CMK (cell line): ENCODE measurements at regions not wholly inside any gene's neighbourhood (a gene's known extent, or its start where the extent isn't known, plus 50 kb on each side); places are given as distances from the start of the nearest gene placed in this dataset.
"Not testable (repeated sequence)": the region's sequence is repeated elsewhere in the genome, so short reads cannot be mapped to it uniquely, and the experiment has no call there.

Experiments
- DNase-seq: peaks from one replicate; pipeline ENCODE4 v3.0.0-alpha.2; 2010; ENCODE audit warnings: low read depth

DNA sequence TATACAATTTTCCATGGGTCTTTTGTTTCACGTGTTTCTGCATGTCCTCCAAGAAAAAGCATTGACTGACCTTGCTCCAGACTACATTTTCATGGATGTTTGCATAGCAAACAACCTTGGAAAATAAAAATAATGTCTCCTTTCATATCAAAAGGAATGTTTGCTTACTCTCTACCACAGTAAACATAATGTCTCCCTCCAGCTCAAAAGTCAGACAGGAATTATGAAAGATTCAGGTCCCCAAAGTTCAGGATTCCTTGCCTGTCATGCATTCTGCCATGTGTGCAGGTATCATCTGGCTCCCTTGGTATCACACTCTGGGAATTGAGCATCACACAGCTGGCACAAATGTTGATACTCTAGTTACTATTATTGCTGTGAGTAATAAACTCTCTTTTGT, 103.1 kb upstream of the ZC3H15 start:
- DNase-seq = no peak

DNA sequence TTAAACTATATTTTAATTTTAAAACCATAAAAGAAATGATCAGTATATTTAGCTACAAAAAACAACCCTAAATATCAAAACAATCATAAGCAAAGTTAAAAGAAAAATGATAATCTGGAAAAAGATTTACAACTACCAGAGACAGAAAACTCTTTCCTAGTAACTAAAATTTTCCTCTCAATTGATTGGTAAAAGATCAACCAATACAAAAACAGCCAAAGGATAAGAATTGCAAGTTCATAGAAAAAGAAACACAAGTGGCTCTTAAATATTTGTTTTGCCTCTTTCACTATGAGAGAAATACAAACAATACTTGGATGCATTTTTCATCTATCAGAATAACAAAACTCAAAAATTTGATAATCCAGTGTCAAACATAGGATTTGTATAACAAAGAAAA, 101.8 kb upstream of the ZC3H15 start:
- no peak for DNase-seq

DNA sequence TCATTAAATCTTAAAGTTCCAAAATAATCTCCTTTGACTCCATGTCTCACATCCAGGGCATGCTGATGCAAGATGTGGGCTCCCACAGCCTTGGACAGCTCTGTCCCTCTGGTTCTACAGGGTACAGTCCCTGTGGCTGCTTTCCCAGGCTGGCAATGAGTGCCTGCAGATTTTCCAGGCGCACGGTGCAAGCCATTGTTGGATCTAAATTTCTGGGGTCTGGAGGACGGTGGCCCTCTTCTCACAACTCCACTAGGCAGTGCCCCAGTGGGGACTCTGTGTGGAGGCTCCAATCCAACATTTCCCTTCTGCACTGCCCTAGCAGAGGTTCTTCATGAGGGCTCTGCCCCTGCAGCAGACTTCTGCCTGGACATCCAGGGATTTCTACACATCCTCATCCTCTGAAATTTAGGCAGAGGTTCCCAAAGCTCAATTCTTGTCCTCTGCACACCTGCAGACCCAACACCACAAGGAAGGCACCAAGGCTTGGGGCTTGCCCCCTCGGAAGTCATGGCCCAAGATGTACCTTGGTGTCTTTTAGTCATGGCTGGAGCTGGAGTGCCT, 100.3 kb upstream of the ZC3H15 start:
- DNase-seq = not testable (repeated sequence)

DNA sequence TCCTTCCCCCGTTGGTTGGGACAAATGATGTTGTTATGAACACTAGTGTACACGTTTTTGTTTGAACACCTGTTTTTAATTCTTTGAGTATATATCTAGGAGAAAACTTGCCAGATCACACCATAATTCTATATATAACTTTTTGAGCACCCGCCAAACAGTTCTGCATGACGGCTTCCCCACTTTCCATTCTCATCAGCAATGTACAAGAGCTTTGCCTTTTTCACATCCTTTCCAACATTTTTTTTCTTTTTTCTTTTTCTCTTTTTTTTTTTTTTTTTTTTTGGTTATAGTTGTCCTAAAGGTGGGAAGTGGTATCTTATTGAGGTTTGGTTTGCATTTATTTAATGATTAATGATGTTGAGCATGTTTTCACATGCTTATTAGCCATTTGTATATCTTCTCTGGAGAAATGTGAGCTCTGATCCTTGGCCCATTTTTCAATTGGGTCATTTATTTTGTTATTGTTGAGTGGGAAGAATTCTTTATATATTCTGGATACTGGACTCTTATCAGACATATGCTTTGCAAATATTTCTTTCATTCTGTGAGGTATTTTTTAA, 86.9 kb upstream of the ZC3H15 start:
- no peak for DNase-seq

DNA sequence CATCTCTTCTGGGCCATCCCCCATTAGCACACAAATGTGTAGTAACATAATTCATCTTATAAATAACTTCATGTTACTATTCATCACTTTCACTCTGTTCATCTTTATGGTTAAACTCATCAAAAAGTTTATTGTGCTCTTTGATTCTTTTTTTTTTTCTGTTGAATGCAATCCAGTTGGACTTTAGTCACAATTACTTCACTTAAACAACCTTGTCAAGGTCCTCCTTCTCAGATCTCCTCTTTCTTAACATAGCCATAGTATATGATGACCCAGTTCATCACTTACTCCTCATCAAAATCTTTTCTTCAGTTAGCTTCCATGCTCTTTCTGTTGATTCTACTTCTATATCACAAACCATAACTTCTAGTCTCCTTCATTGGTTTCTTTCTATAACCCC, 80.2 kb upstream of the ZC3H15 start:
- no peak for DNase-seq

DNA sequence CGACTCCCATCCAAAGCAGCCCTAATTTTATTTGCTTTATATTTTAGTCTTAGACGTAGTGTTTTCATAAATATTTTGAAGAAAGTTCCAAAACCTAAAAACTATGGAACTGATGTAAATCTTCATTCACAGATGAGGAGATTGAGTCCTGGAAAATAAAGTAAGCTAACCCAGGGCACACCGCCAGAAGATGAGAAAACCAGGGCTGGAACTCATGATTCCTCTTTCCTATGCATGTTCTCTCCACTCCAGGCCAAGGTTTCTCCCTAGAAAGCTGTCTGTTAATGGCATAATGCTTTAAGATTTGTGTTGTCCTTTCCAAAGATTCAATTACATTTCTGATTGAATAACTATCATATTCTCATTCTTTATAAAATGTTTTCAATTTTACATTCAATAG, 78.4 kb upstream of the ZC3H15 start:
- no peak for DNase-seq

DNA sequence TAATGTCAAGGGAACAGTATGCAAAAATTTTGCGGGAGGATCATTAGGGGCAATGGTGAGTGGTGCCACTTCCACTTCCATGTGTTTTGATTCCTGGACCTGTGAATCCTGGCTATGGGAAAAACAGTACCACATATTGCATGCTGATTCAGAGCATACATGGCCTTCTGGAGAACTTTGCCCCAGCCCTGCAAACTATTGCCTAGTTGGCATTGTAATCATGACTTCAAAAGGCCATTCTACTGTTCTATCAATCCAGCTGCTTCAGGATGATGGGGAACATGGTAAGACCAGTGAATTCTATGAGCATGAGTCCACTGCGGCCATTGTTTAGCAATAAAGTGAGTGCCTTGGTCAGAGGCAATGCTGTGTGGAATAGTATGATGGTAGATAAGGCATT, 75.3 kb upstream of the ZC3H15 start:
- no peak for DNase-seq

DNA sequence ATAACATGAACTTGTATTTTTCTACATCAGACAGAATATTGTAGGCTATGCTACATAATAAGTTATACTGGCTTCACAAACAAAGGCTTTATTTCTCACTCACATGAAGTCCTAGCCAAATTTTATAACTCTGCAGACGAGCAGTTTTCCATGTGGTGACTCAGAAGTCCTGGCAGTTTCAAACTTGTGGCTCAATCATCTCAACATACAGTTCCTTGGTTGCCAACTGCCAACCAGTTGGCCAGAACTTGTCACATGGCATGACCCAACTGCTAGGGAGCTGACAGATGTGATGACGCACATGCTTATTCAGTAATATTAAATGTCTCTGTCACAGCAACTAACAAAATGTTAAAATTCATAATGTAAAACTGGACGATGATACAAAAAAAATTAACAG, 63.8 kb upstream of the ZC3H15 start:
- no peak for DNase-seq

DNA sequence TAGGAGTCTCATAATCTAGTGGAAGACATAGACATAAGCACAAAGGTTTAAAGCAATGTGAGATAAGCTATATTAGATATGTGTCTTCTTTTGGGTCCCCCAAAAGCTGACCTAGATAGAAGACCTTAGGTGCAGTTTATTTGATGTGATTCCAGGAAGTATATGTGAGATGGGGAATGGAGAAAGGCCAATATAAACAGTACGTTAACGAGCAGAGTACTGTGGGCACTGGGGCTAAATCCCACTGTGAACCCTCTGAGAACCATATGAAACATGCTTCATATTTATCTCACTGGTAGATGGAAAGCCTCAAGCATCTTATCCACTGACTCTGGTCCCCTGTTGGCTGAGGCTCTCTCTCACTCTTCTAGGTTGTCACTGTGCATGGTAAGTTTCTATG, 62.6 kb upstream of the ZC3H15 start:
- no peak for DNase-seq

DNA sequence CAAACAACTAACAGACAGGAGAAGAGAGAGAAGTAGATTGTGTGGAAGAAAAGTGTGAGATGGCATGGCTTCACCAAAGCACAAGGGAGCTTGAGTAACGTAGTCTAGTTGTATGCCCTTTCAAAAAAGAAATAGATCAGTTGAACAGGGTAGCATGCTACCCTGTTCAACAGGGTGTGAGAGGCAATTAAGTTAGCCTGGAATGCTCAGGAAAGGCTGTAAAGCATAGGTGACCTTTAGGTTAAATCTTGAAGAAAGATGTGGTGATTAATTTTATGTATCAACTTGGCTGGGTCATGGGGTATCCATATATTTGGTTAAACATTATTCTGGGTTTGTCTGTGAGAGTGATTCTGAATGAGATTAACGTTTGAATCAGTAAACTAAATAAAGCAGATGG, 61.8 kb upstream of the ZC3H15 start:
- no peak for DNase-seq

DNA sequence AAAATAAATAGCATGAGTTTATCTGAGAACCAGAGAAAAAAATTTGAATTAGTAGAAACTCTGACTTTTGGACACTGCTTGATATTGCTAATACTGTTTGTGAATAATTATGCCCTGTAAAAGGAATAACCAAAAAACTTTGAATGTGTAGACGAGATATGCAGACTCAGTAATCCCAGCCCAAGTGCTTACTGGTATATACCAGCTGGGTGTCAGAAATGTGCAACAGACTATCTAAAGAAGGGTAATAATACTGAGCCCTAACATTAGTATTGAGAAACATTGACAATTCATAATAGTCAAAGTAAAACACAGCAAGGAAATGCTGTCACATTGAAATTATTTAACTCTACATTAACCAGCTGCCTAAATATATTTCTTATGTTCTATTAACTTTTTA, 60.5 kb upstream of the ZC3H15 start:
- DNase-seq = no peak

DNA sequence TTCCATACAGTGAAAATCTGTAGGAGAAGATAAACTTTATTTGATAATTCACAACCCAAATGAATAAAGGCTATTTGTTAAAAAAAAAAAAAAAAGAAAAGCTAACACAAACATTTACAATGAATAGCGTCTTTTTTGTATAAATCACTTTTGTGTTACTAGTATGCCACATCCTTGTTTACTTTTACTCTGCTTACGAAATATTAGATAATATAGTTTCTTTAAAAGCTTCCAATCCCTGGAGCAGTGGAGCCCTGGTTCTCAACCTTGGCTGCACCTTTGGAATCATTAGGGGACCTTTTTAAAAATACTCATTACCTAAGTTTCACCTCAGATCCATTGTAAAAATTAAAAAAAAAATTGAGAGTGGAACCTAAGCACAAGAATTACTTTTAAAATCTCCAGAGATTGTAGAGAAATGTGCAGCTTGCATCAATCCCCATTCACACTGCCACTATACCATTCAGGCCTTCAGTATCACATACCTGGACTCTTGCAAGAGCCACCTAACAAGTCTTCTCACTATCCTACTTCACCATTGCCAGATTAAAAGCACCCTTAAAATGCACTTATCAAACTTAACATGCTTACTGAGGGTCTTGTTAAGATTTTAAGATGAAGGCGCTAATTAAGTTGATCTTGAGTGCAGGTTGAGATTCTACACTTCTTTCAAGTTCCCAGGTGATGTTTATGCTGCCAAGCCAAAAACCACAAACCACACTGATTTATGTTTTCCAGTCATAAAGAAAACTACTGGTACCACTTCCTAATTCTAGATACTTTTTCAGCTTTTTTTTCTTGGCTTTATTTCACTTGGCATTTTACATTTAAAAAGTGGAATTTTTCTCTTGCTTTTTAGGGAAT, 59.7 kb upstream of the ZC3H15 start:
- DNase-seq = no peak

DNA sequence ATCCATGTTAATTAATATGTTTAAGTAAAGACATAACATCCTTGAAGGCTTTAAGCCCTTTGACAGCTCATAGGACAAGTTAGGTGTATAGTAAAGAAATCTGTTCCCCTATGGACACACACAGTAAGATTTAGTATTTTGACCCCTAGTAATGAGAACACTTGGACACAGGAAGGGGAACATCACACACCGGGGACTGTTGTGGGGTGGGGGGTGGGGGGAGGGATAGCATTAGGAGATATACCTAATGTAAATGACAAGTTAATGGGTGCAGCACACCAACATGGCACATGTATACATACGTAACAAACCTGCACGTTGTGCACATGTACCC, 59.1 kb upstream of the ZC3H15 start:
- not testable (repeated sequence) for DNase-seq

DNA sequence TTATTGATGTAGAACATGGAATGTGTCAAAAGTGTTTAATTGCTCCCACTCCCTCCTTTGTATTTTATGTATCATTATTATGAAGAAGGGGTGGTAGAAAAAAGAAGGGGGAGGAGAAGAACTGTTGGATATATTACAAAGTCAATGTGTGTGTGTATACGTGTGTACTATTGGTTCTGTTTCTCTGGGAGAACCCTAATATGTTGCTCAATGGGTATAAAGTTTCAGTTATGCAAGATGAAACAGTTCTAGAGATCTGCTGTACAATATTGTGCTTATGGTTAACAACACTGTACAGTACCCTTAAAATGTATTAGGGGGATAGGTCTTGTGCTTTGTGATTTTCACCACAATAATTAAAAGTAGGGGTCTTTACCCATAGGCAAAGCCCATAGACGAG, 58.1 kb upstream of the ZC3H15 start:
- DNase-seq = no peak

DNA sequence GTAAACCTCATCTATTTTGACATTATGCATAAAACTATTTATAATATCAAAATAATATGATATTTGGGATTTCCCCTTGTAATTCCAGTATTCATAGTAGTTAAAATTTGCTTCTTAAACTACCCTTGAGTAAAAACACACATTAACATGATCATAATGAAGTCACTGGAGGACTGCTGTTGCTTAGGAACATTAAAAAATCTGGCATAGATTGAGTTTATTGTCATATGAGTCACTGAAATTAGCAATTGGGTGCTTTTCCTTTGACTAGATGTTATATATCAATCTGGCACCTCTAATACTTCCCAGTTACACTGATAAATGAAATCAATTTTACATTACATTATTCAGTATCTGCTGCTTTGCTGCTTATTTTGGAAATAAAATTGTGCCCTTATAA, 57.0 kb upstream of the ZC3H15 start:
- DNase-seq = no peak

DNA sequence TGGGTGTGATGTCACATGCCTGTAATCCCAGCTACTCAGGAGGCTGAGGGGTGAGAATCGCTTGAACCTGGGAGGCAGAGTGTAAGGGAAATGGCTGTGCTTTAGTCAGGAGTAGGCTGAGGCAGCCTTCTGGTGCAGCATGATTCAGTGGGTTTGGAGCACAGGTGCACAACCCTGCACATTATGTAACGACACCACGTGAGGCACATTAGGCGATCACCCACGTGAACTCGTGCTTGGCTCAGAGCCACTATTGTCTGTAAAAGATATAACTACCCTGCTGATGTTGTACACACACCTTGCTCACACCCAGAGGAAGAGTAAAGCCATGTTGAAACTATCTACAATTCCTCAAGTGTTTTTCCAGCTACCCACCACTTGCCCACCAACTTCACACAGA, 54.8 kb upstream of the ZC3H15 start:
- no peak for DNase-seq

DNA sequence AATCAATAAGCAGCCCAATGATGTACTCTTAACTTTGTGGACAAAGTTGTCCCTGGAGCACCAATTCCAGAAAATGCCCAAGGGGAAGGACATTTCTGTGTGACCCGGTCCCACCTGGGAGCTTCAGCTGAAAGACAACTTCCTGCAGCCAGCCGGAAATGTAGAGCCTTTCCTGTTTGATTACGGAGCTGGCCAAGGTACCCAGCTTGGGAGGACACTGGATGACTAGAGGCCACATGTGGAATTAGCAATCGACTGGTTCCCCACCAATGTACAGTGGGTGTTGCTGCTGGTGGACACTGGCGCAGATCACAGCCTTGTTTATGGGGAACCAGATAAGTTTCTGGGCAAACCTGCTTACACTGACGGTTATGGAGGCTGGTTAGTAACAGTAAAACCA, 53.0 kb upstream of the ZC3H15 start:
- DNase-seq = no peak

DNA sequence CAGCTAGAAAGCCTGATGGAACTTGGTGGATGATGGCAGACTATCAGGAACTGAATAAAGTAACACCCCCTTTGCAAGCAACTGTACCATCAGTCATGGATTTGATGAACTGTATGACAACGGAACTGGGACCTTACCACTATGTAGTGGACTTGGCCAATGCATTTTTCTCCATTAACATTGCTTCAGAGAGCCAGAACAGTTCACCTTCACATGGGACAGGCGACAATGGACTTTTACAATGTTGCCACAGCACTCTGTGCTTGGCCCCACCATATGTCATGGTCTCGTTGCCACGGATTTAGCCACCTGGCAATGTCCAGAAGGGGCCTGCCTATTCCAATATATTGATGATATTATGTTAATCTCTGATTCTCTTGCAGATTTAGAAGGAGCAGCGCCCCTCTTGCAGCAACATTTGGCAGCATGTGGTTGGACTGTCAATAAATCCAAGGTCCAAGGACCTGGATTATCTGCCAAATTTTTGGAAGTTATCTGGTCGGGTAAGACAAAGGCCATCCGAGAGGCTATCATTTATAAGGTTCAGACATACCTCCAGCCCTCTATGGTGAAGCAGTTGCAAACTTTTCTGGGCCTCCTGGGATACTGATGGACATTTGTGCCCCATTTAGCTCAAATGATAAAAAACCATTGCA, 52.2 kb upstream of the ZC3H15 start:
- DNase-seq = no peak
